Activated CD4-positive, alpha-beta T cell treated with anti-CD3 and anti-CD28 coated beads, Interleukin-10, Interleukin-2, amounts not matched to agents 100 ng/mL and 50 ng/mL, durations not matched to agents 16 hours and 8 hours (primary cell): ENCODE measurements at regions not wholly inside any gene's neighbourhood (a gene's known extent, or its start where the extent isn't known, plus 50 kb on each side); places are given as distances from the start of the nearest gene placed in this dataset.
"Not testable (repeated sequence)": the region's sequence is repeated elsewhere in the genome, so short reads cannot be mapped to it uniquely, and the experiment has no call there.

Source experiments
- DNase-seq: peaks from one replicate; pipeline ENCODE4 v3.0.0-alpha.2; 2020

GRCh38 chr1:10867914-10868598, 71.6 kb upstream of the CASZ1 start:
- DNase-seq, result no peak

- DNase-seq, result no peak
Observed at GRCh38 chr1:10868599-10868965, 72.1 kb upstream of the CASZ1 start.

- no peak for DNase-seq
Observed at GRCh38 chr1:10869933-10870332, 73.5 kb upstream of the CASZ1 start.

- DNase-seq, result no peak
Observed at GRCh38 chr1:10870493-10871096, 74.1 kb upstream of the CASZ1 start.

GRCh38 chr1:10873189-10873588, 76.7 kb upstream of the CASZ1 start:
- no peak for DNase-seq

- DNase-seq, result no peak
Observed at GRCh38 chr1:10874351-10874750, 77.9 kb upstream of the CASZ1 start.

GRCh38 chr1:10877894-10878293, 81.4 kb upstream of the CASZ1 start:
- no peak for DNase-seq

GRCh38 chr1:10878469-10878868, 82.0 kb upstream of the CASZ1 start:
- no peak for DNase-seq

- DNase-seq, result no peak
Observed at GRCh38 chr1:10880063-10880462, 83.6 kb upstream of the CASZ1 start.

- DNase-seq, result no peak
Observed at GRCh38 chr1:10881046-10881445, 84.6 kb upstream of the CASZ1 start.

GRCh38 chr1:10882069-10882468, 85.6 kb upstream of the CASZ1 start:
- DNase-seq, result no peak

- not testable (repeated sequence) for DNase-seq
Observed at GRCh38 chr1:10887032-10887431, 90.6 kb upstream of the CASZ1 start.

GRCh38 chr1:10888291-10888690, 91.8 kb upstream of the CASZ1 start:
- DNase-seq, result no peak

GRCh38 chr1:10888791-10889649, 92.6 kb upstream of the CASZ1 start:
- DNase-seq, result no peak

- DNase-seq, result no peak
Observed at GRCh38 chr1:10889650-10890353, 93.4 kb upstream of the CASZ1 start.

- no peak for DNase-seq
Observed at GRCh38 chr1:10890491-10891071, 94.1 kb upstream of the CASZ1 start.

- DNase-seq, result no peak
Observed at GRCh38 chr1:10891091-10891490, 94.6 kb upstream of the CASZ1 start.

GRCh38 chr1:10892138-10893065, 96.0 kb upstream of the CASZ1 start:
- DNase-seq, result no peak

GRCh38 chr1:10895621-10896020, 99.2 kb upstream of the CASZ1 start:
- DNase-seq, result no peak

- DNase-seq, result no peak
Observed at GRCh38 chr1:10896673-10897072, 100.2 kb upstream of the CASZ1 start.

GRCh38 chr1:10897321-10897980, 101.0 kb upstream of the CASZ1 start:
- DNase-seq, result no peak
